ENCODE measurements at regions not wholly inside any gene's neighbourhood (a gene's known extent, or its start where the extent isn't known, plus 50 kb on each side); places are given as distances from the start of the nearest gene placed in this dataset.
A peak's percentile ranks its signal among the peaks of the same experiment; 100 is the strongest.

DNA sequence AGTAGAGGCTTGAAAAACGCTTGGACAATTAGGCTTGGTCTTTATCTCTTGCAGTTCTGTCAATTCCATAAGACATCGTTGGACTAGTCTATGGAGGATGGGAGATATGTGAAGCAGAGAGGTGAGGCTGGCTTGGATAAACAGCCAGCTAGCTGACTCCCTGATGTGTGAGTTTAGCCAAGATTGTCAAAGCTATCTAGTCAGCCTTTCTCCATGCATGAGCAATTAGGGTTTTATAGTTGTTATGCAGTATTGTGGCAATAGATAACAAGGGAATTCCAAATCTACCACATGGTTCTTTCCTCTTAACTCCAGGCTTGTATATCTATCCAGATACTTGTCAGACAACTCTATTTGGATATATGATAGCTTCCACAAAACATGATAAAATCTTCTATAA lies 153.6 kb upstream of the NRXN3 start:
- POLR2A ChIA-PET, result no interaction called here
- Histone ChIP-seq H3K27me3 (ENCODE audit: control insufficient read depth, insufficient read depth, low read length) (no peaks in the 10 kb centered on the region), H3K4me3 (ENCODE audit: low read depth, low read length) (no peak overlapping the region), H3K27ac (ENCODE audit: low read depth, low read length) (no peak overlapping the region), H3K9me3 (ENCODE audit: control insufficient read depth, insufficient read depth, low read length) (peaks cover 7% of the 10 kb centered on the region)
- DNase-seq (ENCODE audit: low read depth, low spot score), result no peak
- CTCF ChIA-PET, result interaction anchor here (0.5 kb wide), 1 partner anchor 202 kb away, joined by 3 read pairs; no protein-coding TSS in a partner anchor
- TF ChIP-seq, protein P1, sequence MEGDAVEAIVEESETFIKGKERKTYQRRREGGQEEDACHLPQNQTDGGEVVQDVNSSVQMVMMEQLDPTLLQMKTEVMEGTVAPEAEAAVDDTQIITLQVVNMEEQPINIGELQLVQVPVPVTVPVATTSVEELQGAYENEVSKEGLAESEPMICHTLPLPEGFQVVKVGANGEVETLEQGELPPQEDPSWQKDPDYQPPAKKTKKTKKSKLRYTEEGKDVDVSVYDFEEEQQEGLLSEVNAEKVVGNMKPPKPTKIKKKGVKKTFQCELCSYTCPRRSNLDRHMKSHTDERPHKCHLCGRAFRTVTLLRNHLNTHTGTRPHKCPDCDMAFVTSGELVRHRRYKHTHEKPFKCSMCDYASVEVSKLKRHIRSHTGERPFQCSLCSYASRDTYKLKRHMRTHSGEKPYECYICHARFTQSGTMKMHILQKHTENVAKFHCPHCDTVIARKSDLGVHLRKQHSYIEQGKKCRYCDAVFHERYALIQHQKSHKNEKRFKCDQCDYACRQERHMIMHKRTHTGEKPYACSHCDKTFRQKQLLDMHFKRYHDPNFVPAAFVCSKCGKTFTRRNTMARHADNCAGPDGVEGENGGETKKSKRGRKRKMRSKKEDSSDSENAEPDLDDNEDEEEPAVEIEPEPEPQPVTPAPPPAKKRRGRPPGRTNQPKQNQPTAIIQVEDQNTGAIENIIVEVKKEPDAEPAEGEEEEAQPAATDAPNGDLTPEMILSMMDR (IDR thresholded peaks at IDR 0.05; ENCODE audit: low read depth, low read length), result no peak

DNA sequence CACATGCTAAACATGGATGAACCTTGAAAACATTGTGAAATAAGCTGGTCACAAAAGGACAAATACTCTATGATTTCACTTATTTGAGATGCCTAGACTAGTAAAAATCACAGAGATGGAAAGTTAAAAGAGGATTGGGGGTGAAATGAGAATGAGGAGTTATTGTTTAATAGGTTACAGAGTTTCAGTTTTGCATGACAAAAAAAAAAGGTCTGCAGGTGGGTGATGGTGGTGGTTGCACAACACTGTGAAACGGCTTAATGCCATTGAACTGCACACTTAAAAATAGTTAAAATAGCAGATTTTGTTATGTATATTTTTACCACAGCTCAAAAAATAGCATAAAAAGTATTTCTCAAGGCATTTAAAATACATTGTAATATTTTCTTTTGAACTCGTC lies 151.9 kb upstream of the NRXN3 start:
- ChIA-PET CTCF (no interaction called here), POLR2A (no interaction called here)
- H3K27ac ChIP-seq (ENCODE audit: low read depth, low read length), result no peak overlapping the region
- H3K4me3 ChIP-seq (ENCODE audit: low read depth, low read length), result no peak overlapping the region
- TF ChIP-seq, protein P1 (IDR thresholded peaks at IDR 0.05; ENCODE audit: low read depth, low read length), result no peak
- no peaks in the 10 kb centered on the region for H3K27me3 ChIP-seq (ENCODE audit: control insufficient read depth, insufficient read depth, low read length)
- peaks cover 7% of the 10 kb centered on the region; the same call in 1 of the 2 replicates for H3K9me3 ChIP-seq (ENCODE audit: control insufficient read depth, insufficient read depth, low read length)
- DNase-seq (ENCODE audit: low read depth, low spot score), result no peak

DNA sequence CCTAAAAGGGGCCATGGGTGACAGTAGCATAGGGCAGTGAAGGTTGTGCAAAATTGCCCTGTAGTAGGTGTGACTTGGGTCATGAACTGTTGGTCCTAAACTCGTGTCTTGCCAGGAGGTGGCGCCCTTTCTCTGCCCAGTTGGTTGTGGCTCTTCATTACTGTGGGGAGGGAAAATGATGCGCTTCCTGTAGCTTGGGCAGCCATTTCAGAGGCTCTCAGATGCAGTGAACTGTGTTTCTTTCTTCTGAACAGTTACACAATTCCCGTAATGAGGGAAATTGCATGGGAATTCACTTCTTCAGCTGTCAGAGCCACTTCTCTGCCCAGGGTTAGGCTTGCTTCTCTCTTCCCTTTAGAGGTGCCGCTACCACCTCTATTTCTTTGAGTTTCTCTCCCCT lies 148.1 kb upstream of the NRXN3 start:
- TF ChIP-seq, protein P1 (IDR thresholded peaks at IDR 0.05; ENCODE audit: low read depth, low read length), result peak; percentile 22
- no peak for DNase-seq (ENCODE audit: low read depth, low spot score)

DNA sequence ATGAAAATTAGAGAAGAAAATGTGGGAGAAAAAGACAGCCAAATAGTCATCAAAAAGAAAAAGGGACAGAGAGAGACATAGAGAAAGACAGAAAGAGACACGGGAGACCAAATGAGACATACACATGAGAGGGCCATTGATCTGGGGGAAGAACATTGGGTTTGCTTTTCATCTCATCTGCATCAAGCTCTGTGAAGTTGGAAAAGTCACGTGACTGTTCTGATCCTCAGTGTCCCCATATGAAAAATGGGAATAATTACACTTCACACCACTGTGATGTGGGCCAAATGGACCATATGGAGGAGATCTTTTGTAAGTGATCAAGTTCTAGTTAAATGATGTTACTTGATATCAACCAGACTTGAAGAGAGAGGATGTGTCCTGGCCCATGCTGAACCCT lies 147.1 kb upstream of the NRXN3 start:
- H3K9me3 ChIP-seq (ENCODE audit: control insufficient read depth, insufficient read depth, low read length), result no peaks in the 10 kb centered on the region
- no peak overlapping the region for H3K27ac ChIP-seq (ENCODE audit: low read depth, low read length)
- no peak for DNase-seq (ENCODE audit: low read depth, low spot score)
- POLR2A ChIA-PET, result no interaction called here
- no peaks in the 10 kb centered on the region for H3K27me3 ChIP-seq (ENCODE audit: control insufficient read depth, insufficient read depth, low read length)
- TF ChIP-seq, protein P1 (IDR thresholded peaks at IDR 0.05; ENCODE audit: low read depth, low read length), result no peak
- no peak overlapping the region for H3K4me3 ChIP-seq (ENCODE audit: low read depth, low read length)
- CTCF ChIA-PET, result interaction anchor here (0.6 kb wide), 1 partner anchor 809 kb away, joined by 3 read pairs; no protein-coding TSS in a partner anchor

More for the DNA sequence above, 148.1 kb upstream of the NRXN3 start:
- Histone ChIP-seq H3K4me3 (ENCODE audit: low read depth, low read length) (no peak overlapping the region), H3K27me3 (ENCODE audit: control insufficient read depth, insufficient read depth, low read length) (no peaks in the 10 kb centered on the region), H3K27ac (ENCODE audit: low read depth, low read length) (no peak overlapping the region), H3K9me3 (ENCODE audit: control insufficient read depth, insufficient read depth, low read length) (no peaks in the 10 kb centered on the region)
- ChIA-PET POLR2A (no interaction called here), CTCF (no interaction called here)

DNA sequence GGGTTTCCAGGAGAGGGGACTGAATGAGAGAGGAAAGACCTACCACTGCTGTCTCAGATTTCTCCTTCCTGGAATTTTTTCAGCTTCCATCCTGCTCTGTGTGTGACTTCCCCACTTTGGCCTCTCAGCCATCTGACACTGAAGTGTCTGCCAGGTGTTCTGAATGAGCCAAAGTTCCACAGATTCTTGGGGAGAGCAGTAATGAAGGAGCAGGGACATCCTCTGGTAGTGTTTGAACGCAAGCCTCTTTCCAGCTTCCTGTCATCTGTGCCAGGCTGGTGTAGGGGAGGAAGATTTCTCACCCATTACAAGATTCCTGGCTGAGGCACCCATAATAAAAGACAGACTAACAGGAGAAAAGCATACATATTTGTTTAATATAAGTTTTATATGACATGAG lies 141.7 kb upstream of the NRXN3 start:
- peaks cover 11% of the 10 kb centered on the region for H3K9me3 ChIP-seq (ENCODE audit: control insufficient read depth, insufficient read depth, low read length)
- TF ChIP-seq, protein P1 (IDR thresholded peaks at IDR 0.05; ENCODE audit: low read depth, low read length), result no peak
- POLR2A ChIA-PET, result no interaction called here
- no peak overlapping the region for H3K27ac ChIP-seq (ENCODE audit: low read depth, low read length)
- H3K27me3 ChIP-seq (ENCODE audit: control insufficient read depth, insufficient read depth, low read length), result no peaks in the 10 kb centered on the region
- no peak for DNase-seq (ENCODE audit: low read depth, low spot score)
- CTCF ChIA-PET, result interaction anchor here (0.6 to 0.9 kb wide), 2 partner anchors 166 to 167 kb away, joined by 3 read pairs; no protein-coding TSS in a partner anchor
- H3K4me3 ChIP-seq (ENCODE audit: low read depth, low read length), result no peak overlapping the region
